Panc1 (cell line): ENCODE measurements at regions not wholly inside any gene's neighbourhood (a gene's known extent, or its start where the extent isn't known, plus 50 kb on each side); places are given as distances from the start of the nearest gene placed in this dataset.

Experiments used
- ATAC-seq: fragments of 200-7000 bp; cut with Tn5 transposase; 2 replicates; pipeline ENCODE4 v1.9.1; 2020; ENCODE audit warnings: mild to moderate bottlenecking, moderate library complexity
- BruUV-seq: library from RNA; stranded (reverse); fragments of 400-500 nt; replicated peaks from 2 replicates; lab custom pipeline; 2021; lab: Mats Ljungman, UMichigan
- CTCF ChIA-PET: fragments of 300-600 bp; sonication (Branson Sonifier 250); formaldehyde crosslinking; loops from one replicate; lab custom pipeline; 2022; ENCODE audit warnings: antibody characterized with exemption; lab: Charles Lee
- POLR2A ChIA-PET: fragments of 300-600 bp; sonication (Branson Sonifier 250); formaldehyde crosslinking; loops from one replicate; lab custom pipeline; 2022; ENCODE audit warnings: antibody characterized with exemption; lab: Charles Lee
- DNase-seq: peaks from one replicate; pipeline ENCODE4 v3.0.0-alpha.2; 2010; ENCODE audit warnings: low read depth, low spot score
- H3K27ac ChIP-seq: 2 replicates; pipeline ENCODE4 v1.5.1; 2011; ENCODE audit warnings: mild to moderate bottlenecking, low read length, inconsistent platforms
- H3K27me3 ChIP-seq: fragments of 200-500 bp; sonication (Bioruptor generic); 2 replicates; pipeline ENCODE4 v1.6.0; 2014; ENCODE audit warnings: low read length, inconsistent platforms; ENCODE audit not compliant: control insufficient read depth, insufficient read depth
- H3K36me3 ChIP-seq: fragments of 200-500 bp; sonication (Bioruptor generic); 2 replicates; pipeline ENCODE4 v1.5.1; 2014; ENCODE audit warnings: inconsistent platforms, mild to moderate bottlenecking, low read length, moderate library complexity; ENCODE audit not compliant: control insufficient read depth, insufficient read depth
- H3K4me1 ChIP-seq: 2 replicates; pipeline ENCODE4 v1.5.1; 2011; ENCODE audit warnings: inconsistent platforms, mild to moderate bottlenecking, low read length, moderate library complexity; ENCODE audit not compliant: control insufficient read depth, insufficient read depth
- H3K4me3 ChIP-seq, 2 experiments: 2 replicates each; pipeline ENCODE4 v1.5.1; 2011 to 2012; ENCODE audit warnings: low read depth in 2 of 2, low read length in 2 of 2, mild to moderate bottlenecking in 2 of 2, inconsistent platforms in 1 of 2, moderate library complexity in 1 of 2
- H3K9me3 ChIP-seq: fragments of 200-500 bp; sonication (Bioruptor generic); 2 replicates; pipeline ENCODE4 v1.5.1; 2014; ENCODE audit warnings: low read depth, mild to moderate bottlenecking, inconsistent platforms, low read length, moderate library complexity; ENCODE audit not compliant: control insufficient read depth, insufficient read depth
- POLR2AphosphoS5 ChIP-seq: IDR thresholded peaks from 2 replicates; pipeline ENCODE4 v1.6.1; 2012; ENCODE audit warnings: mild to moderate bottlenecking, low read depth, low read length, moderate library complexity
- REST ChIP-seq, 2 experiments: IDR thresholded peaks; 2 replicates each; pipeline ENCODE4 v1.6.1; 2011 to 2012; ENCODE audit warnings: low read depth in 2 of 2, control low read depth in 1 of 2, low read length in 1 of 2, mild to moderate bottlenecking in 1 of 2, moderate library complexity in 1 of 2; ENCODE audit not compliant: insufficient read depth in 1 of 2
- SIN3A ChIP-seq: IDR thresholded peaks from 2 replicates; pipeline ENCODE4 v1.6.1; 2012; ENCODE audit warnings: low read depth, mild to moderate bottlenecking, low read length, moderate library complexity, borderline replicate concordance; ENCODE audit not compliant: insufficient read depth
- TCF7L2 ChIP-seq: IDR thresholded peaks from 2 replicates; pipeline ENCODE4 v1.6.1; 2011; ENCODE audit warnings: mild to moderate bottlenecking, low read depth, low read length, inconsistent platforms
- in situ Hi-C: cut with HindIII; loops from 2 replicates; pipeline ENCODE4 v1.10.0; 2016; ENCODE audit warnings: low sequenced_read_pairs, low pct_unique_long_range_greater_than_20kb
- intact Hi-C: fragments of 100-400 bp; cut with micrococcal nuclease; formaldehyde crosslinking; loops from one replicate; pipeline ENCODE4 v1.10.0; 2022; ENCODE audit not compliant: unreplicated experiment
- TF ChIP-seq, protein P1 (sequence below): fragments of 450-650 bp; IDR thresholded peaks from 2 replicates; pipeline ENCODE4 v1.5.1; 2017; ENCODE audit warnings: mild to moderate bottlenecking

DNA sequence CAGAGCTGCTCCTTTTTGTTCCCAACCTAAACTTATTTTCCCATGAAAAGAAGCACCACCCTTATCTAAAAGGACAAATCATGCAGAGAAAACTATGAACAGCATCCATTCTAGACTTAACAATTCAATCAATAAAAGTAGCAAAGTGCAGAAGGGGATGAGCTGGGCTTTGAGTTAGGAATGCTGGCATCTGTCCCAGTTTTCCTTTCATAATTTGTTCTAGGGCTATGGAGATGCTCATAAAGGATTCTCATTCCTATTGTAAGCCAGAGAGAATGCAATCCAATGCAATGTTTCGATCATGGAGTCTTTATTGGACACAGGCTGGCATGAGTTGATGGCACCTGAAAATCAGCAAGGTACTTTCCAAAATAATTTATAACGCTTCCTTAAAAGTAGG, 330.6 kb downstream of the VPS13C start:
- ChIA-PET CTCF (no interaction called here), POLR2A (no interaction called here)
- H3K4me1 ChIP-seq = no peaks in the 10 kb centered on the region
- no peak for TF ChIP-seq TCF7L2
- no peak for TF ChIP-seq SIN3A
- TF ChIP-seq, protein P1, sequence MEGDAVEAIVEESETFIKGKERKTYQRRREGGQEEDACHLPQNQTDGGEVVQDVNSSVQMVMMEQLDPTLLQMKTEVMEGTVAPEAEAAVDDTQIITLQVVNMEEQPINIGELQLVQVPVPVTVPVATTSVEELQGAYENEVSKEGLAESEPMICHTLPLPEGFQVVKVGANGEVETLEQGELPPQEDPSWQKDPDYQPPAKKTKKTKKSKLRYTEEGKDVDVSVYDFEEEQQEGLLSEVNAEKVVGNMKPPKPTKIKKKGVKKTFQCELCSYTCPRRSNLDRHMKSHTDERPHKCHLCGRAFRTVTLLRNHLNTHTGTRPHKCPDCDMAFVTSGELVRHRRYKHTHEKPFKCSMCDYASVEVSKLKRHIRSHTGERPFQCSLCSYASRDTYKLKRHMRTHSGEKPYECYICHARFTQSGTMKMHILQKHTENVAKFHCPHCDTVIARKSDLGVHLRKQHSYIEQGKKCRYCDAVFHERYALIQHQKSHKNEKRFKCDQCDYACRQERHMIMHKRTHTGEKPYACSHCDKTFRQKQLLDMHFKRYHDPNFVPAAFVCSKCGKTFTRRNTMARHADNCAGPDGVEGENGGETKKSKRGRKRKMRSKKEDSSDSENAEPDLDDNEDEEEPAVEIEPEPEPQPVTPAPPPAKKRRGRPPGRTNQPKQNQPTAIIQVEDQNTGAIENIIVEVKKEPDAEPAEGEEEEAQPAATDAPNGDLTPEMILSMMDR = no peak
- no peak for TF ChIP-seq POLR2AphosphoS5
- no peak for TF ChIP-seq REST (IDR thresholded peaks at IDR 0.05; ENCODE audit: insufficient read depth in 1 of 2, low read depth in 2 of 2, low read length in 1 of 2)
- in situ Hi-C loops (no loop called here), intact Hi-C loops (no loop called here)
- no peaks in the 10 kb centered on the region for H3K9me3 ChIP-seq
- ATAC-seq (no peak), DNase-seq (no peak)
- H3K27ac ChIP-seq = no peak overlapping the region
- no peak overlapping the region for H3K4me3 ChIP-seq
- no peaks in the 10 kb centered on the region; the same call in 1 of the 2 replicates for H3K27me3 ChIP-seq
- no peaks in the 10 kb centered on the region for H3K36me3 ChIP-seq
- BruUV-seq = no TSS peak

DNA sequence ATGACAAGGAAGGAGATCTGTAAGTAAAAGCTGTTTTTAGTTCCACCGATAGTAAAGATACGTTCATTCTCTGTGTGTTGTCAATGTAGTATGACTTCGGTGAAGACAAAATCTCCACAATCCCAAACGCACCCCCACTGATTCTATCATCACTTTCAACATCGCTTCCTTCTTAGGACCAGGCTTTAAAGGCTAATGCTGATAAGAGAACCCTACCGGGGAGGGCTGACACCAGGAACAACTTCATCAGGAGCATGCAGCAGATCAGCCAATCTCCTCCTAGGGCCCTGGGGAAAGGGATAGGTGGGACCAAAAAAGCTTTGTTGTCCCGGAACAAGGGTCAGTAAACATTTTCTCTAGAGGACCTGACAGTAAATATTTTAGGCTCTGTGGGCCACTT, 334.1 kb downstream of the VPS13C start:
- Histone ChIP-seq H3K4me1 (no peaks in the 10 kb centered on the region), H3K9me3 (no peaks in the 10 kb centered on the region), H3K27ac (no peak overlapping the region), H3K36me3 (no peaks in the 10 kb centered on the region), H3K27me3 (peaks cover 2% of the 10 kb centered on the region; the same call in 1 of the 2 replicates), H3K4me3 (no peak overlapping the region)
- POLR2A ChIA-PET = no interaction called here
- BruUV-seq = no TSS peak
- TF ChIP-seq SIN3A (no peak), REST (IDR thresholded peaks at IDR 0.05; ENCODE audit: insufficient read depth in 1 of 2, low read depth in 2 of 2, low read length in 1 of 2) (no peak), TCF7L2 (no peak), POLR2AphosphoS5 (no peak)
- TF ChIP-seq, protein P1 = no peak
- CTCF ChIA-PET = no interaction called here
- intact Hi-C loops = no loop called here
- ATAC-seq (no peak), DNase-seq (no peak)
- in situ Hi-C loops = no loop called here
